Urinary bladder (tissue), 3 donors: ENCODE measurements at regions not wholly inside any gene's neighbourhood (a gene's known extent, or its start where the extent isn't known, plus 50 kb on each side); places are given as distances from the start of the nearest gene placed in this dataset.

Experiments
- DNase-seq: peaks from one replicate; pipeline ENCODE4 v3.0.0-alpha.2; 2015; ENCODE audit errors: extremely low spot score
- H3K27ac ChIP-seq: one replicate; pipeline ENCODE4 v1.5.1; 2013; ENCODE audit warnings: low read depth, mild to moderate bottlenecking, moderate library complexity
- H3K36me3 ChIP-seq: one replicate; pipeline ENCODE4 v1.6.1; 2013; ENCODE audit warnings: mild to moderate bottlenecking, moderate library complexity; ENCODE audit not compliant: insufficient read depth
- H3K4me1 ChIP-seq: one replicate; pipeline ENCODE4 v1.6.1; 2013; ENCODE audit warnings: mild to moderate bottlenecking, moderate library complexity; ENCODE audit not compliant: insufficient read depth
- H3K4me3 ChIP-seq: one replicate; pipeline ENCODE4 v1.5.1; 2013; ENCODE audit warnings: low read depth, low read length
- WGBS: extraction: QIAGEN DNeasy Blood & Tissue Kit; methylation state at CpG from one replicate; pipeline ENCODE4 v1.1.7; 2013; 5-methylcytosine and 5-hydroxymethylcytosine counted together
- donor health status: healthy with polysubstance abuse.
- donor health status: healthy.

- Histone ChIP-seq H3K27ac (no peak overlapping the region), H3K4me1 (no peaks in the 10 kb centered on the region), H3K36me3 (no peaks in the 10 kb centered on the region), H3K4me3 (no peak overlapping the region)
- 84% methylated on average over 2 of the region's 2 CpGs for WGBS
- DNase-seq = no peak
These were observed 1551.3 kb downstream of the CDH8 start for GRCh38 chr16:60484901-60485300.

- H3K4me3 ChIP-seq = no peak overlapping the region
- no peak overlapping the region for H3K27ac ChIP-seq
- DNase-seq = no peak
- H3K36me3 ChIP-seq = no peaks in the 10 kb centered on the region
- 56% methylated on average over 2 of the region's 2 CpGs for WGBS
- H3K4me1 ChIP-seq = no peaks in the 10 kb centered on the region
These were observed 1554.6 kb downstream of the CDH8 start for GRCh38 chr16:60481591-60481990.

DNA sequence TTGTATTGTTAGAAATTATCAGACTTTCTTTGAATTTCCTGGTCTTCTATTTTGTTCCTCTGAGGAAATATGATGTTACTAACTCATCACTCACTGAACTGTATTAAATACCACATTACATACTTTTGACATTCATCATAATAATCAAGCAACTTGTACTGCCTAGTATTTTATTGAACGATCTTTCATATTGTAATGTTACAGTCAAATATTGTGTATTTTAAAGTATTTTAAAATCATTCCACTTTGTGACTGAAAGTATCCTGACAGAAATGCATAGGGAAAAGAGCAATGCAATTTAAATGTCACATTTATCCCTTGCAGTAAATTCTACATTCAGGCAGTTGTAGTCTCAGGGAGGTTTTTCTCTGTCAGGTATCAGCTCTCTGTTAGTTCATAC, 1557.4 kb downstream of the CDH8 start:
- Histone ChIP-seq H3K4me1 (no peaks in the 10 kb centered on the region), H3K27ac (no peak overlapping the region), H3K4me3 (no peak overlapping the region), H3K36me3 (no peaks in the 10 kb centered on the region)
- WGBS = 93% methylated on average over 1 of the region's 1 CpG
- no peak for DNase-seq

GRCh38 chr16:60463986-60464385, 1572.3 kb downstream of the CDH8 start:
- no peaks in the 10 kb centered on the region for H3K4me1 ChIP-seq
- 78% methylated on average over 1 of the region's 1 CpG for WGBS
- no peak overlapping the region for H3K4me3 ChIP-seq
- no peak for DNase-seq
- no peak overlapping the region for H3K27ac ChIP-seq
- H3K36me3 ChIP-seq = no peaks in the 10 kb centered on the region

GRCh38 chr16:60459463-60459862, 1576.8 kb downstream of the CDH8 start:
- H3K36me3 ChIP-seq = no peaks in the 10 kb centered on the region
- no peak for DNase-seq
- no peak overlapping the region for H3K27ac ChIP-seq
- H3K4me1 ChIP-seq = no peaks in the 10 kb centered on the region
- 87% methylated on average over 2 of the region's 2 CpGs for WGBS
- no peak overlapping the region for H3K4me3 ChIP-seq

GRCh38 chr16:60458255-60458654, 1578.0 kb downstream of the CDH8 start:
- 55% methylated on average over 1 of the region's 1 CpG for WGBS
- no peak for DNase-seq
- no peak overlapping the region for H3K4me3 ChIP-seq
- no peak overlapping the region for H3K27ac ChIP-seq
- H3K36me3 ChIP-seq = no peaks in the 10 kb centered on the region
- no peaks in the 10 kb centered on the region for H3K4me1 ChIP-seq

- Histone ChIP-seq H3K4me1 (no peaks in the 10 kb centered on the region), H3K27ac (no peak overlapping the region), H3K36me3 (no peaks in the 10 kb centered on the region), H3K4me3 (no peak overlapping the region)
- DNase-seq = no peak
These were observed 1583.6 kb downstream of the CDH8 start for GRCh38 chr16:60452646-60453045.

GRCh38 chr16:60438894-60439293, 1597.3 kb downstream of the CDH8 start:
- DNase-seq = no peak

GRCh38 chr16:60432472-60432871, 1603.8 kb downstream of the CDH8 start:
- DNase-seq = no peak
- no peak overlapping the region for H3K27ac ChIP-seq
- no peaks in the 10 kb centered on the region for H3K4me1 ChIP-seq
- no peaks in the 10 kb centered on the region for H3K36me3 ChIP-seq
- H3K4me3 ChIP-seq = no peak overlapping the region

More at GRCh38 chr16:60438894-60439293, 1597.3 kb downstream of the CDH8 start:
- H3K4me1 ChIP-seq = no peaks in the 10 kb centered on the region
- no peaks in the 10 kb centered on the region for H3K36me3 ChIP-seq
- H3K4me3 ChIP-seq = no peak overlapping the region
- WGBS = 86% methylated on average over 6 of the region's 6 CpGs
- no peak overlapping the region for H3K27ac ChIP-seq

- Histone ChIP-seq H3K36me3 (no peaks in the 10 kb centered on the region), H3K4me3 (no peak overlapping the region), H3K27ac (no peak overlapping the region), H3K4me1 (no peaks in the 10 kb centered on the region)
- DNase-seq = no peak
- WGBS = 82% methylated on average over 4 of the region's 4 CpGs
These were observed 1616.4 kb downstream of the CDH8 start for GRCh38 chr16:60419859-60420258.

DNA sequence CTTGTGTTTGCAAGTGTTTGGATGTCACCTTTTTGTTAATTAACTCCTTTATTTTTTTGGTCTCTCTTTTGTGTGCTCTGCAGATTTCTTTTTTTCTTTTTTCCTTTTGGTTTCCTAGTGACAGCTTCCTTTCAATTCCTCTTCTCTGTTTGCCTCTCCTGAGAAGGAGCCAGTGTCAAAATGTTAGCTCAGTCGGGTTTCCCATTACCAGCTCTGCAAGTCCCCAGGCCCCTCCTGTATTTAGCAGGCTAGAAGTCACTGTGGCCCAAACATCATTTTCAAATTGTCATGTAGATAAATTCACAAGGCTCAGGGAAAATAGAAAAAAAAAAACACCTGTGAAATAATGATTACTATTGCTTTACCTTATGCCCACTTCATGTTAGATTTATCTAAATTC, 1621.6 kb downstream of the CDH8 start:
- Histone ChIP-seq H3K4me1 (no peaks in the 10 kb centered on the region), H3K36me3 (no peaks in the 10 kb centered on the region), H3K27ac (no peak overlapping the region), H3K4me3 (no peak overlapping the region)
- 38% methylated on average over 1 of the region's 1 CpG for WGBS
- DNase-seq = no peak

DNA sequence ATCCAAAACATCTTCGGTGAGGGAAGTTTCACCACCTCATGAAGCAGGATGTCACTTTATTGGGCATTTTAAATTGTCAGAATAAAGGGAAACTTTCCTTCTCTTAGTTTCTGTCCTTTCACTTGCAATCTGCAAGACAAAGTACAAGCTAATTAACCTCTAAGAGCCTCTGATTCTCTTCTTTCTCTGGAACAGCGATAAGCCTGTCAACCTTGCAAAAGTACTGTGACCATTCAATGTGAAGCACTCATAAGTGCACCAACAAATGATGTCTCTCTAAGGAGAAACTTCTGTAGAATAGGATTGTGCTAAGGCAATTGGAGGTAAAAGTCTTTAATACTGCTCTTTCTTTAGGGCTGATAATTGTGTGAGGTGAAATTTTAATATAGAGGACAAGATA, 1622.3 kb downstream of the CDH8 start:
- H3K36me3 ChIP-seq = no peaks in the 10 kb centered on the region
- H3K4me3 ChIP-seq = no peak overlapping the region
- no peak overlapping the region for H3K27ac ChIP-seq
- H3K4me1 ChIP-seq = no peaks in the 10 kb centered on the region
- no peak for DNase-seq
- 70% methylated on average over 2 of the region's 2 CpGs for WGBS

GRCh38 chr16:60407606-60408005, 1628.6 kb downstream of the CDH8 start:
- Histone ChIP-seq H3K27ac (no peak overlapping the region), H3K4me3 (no peak overlapping the region), H3K36me3 (no peaks in the 10 kb centered on the region), H3K4me1 (no peaks in the 10 kb centered on the region)
- WGBS = 52% methylated on average over 2 of the region's 2 CpGs
- DNase-seq = no peak

GRCh38 chr16:60407034-60407433, 1629.2 kb downstream of the CDH8 start:
- H3K4me1 ChIP-seq = no peaks in the 10 kb centered on the region
- 54% methylated on average over 4 of the region's 4 CpGs for WGBS
- H3K27ac ChIP-seq = no peak overlapping the region
- no peak for DNase-seq
- H3K36me3 ChIP-seq = no peaks in the 10 kb centered on the region
- no peak overlapping the region for H3K4me3 ChIP-seq

DNA sequence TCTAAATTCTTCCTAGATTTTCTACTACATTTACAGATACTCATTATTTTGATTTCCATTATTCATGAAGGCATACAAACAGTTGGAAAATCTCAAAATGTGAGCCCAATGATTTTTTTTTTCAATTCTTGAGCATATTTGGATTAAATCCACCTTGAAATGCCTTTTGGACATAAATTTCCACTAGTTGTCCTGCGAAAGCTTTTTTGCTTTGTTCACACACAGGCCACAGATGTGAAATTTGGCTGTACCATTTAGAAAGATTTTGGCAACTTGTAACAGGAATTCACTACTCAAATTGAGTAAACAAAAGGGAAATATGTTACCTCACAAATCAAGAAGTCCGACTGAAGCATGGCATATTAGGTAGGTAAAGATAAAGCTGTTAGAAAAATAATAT, 1631.0 kb downstream of the CDH8 start:
- 48% methylated on average over 2 of the region's 2 CpGs for WGBS
- H3K27ac ChIP-seq = no peak overlapping the region

More for the DNA sequence above, 1631.0 kb downstream of the CDH8 start:
- Histone ChIP-seq H3K4me3 (no peak overlapping the region), H3K36me3 (no peaks in the 10 kb centered on the region), H3K4me1 (no peaks in the 10 kb centered on the region)
- DNase-seq = no peak
